ENCODE measurements at regions not wholly inside any gene's neighbourhood (a gene's known extent, or its start where the extent isn't known, plus 50 kb on each side); places are given as distances from the start of the nearest gene placed in this dataset.
"Not testable (repeated sequence)": the region's sequence is repeated elsewhere in the genome, so short reads cannot be mapped to it uniquely, and the experiment has no call there.

DNA sequence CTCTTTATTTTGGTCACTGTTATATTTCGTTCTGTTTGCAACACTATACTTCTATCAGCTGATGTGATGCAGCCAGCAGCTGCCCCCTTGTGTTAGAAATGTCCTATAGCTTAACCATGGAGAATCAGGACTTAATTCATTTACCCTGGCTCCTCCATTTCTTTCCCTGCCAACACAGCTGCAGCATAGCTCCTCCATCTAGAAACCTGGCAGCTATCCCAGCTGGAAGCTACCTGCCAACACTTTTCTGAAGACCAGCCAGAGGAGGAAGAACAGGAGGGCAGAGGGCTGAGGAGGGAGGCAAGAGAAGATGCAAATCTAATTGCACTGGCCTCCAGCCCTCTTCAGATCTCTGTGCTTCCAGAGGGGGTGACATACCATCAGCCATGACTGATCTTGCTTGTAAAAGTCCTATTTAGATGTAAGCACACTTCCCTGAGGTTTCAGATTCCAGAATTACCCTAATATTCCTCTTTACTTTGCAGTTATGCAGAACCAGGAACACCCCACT lies 156.8 kb upstream of the TMEM260 start:
- FAIRE-seq = no peak

DNA sequence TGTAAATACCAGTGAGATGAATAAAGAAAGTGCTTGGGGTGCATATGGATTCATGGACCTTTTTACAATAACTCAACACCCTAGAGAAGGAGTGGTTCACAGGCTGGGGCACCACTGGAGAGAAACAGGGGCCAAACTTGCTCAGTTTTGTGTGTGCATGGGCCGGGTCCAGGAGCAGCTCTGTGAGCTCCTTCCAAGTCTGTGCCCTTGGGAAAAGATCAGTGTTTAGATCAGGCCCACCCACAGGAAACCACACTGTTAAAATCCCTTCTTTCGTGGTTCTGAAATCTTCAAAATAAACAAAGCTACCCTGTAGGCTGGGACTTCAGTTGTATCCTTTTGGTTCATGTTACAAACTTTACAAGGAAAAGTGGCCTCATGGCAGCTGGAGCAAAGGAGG lies 156.1 kb upstream of the TMEM260 start:
- FAIRE-seq = no peak

GRCh38 chr14:56431013-56431412 lies 148.6 kb upstream of the TMEM260 start:
- FAIRE-seq = no peak

GRCh38 chr14:56449670-56450213 lies 129.9 kb upstream of the TMEM260 start:
- no peak for FAIRE-seq

DNA sequence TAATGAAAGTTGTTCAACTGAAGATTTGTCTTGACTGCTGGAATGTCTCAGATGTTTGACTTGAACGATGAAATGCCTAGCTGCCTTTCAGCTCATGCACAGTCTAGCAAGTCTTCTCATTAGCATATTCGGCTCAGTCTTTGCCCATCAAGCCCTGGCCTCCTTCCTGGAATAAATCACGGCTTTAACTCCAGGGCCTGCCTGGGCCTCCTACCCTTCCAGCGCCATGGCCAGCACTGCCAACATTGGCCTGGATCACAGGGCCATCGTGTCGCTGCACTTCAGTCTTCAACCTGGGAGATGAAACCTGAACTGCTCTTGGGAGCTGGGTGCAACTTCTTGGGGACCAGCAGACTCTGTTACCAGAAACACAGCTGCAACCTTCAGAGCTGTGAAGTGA lies 126.7 kb upstream of the TMEM260 start:
- no peak for FAIRE-seq

DNA sequence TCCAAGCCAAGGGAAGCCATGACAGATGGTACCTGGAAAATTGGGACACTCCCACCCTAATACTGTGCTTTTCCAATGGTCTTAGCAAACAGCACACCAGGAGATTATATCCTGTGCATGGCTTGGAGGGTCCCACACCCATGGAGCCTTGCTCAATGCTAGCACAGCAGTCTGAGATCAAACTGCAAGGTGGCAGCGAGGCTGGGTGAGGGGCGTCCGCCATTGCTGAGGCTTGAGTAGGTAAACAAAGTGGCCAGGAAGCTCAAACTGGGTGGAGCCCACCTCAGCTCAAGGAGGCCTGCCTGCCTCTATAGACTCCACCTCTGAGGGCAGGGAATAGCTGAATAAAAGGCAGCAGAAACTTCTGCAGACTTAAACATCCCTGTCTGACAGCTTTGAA lies 124.9 kb upstream of the TMEM260 start:
- FAIRE-seq = not testable (repeated sequence)

- peak; percentile 84 for FAIRE-seq
Measured at GRCh38 chr14:56460469-56460868, 119.1 kb upstream of the TMEM260 start.

GRCh38 chr14:56461276-56462275 lies 118.0 kb upstream of the TMEM260 start:
- FAIRE-seq = no peak

DNA sequence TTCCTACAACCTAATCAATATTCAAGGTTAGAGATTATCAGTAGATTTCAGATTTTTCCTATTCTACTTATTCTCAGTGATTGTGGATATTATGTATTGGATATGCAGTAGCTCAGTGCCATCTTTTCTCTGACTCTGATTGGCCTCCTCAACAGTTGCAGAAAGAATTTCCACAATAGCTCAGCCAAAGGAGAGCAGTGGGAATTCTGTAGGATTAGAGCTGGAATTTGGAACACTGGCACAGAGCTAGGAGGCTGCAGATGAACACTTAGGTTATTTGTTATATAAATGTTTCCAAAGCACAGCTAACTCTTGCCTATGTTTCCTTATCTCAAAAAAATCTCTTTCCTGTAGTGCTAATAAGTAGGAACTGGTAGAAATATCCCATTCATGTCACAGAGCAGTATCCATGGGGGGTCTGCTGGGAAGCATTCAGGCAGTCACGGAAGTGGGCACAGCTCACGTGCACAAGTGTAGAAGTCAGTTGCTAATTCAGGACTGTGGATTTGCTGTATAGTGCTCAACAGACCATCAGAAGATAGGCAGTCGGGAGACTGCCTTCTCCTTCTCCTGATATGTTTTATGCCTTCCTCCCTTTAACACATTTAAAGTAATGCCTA lies 116.2 kb upstream of the TMEM260 start:
- no peak for FAIRE-seq

DNA sequence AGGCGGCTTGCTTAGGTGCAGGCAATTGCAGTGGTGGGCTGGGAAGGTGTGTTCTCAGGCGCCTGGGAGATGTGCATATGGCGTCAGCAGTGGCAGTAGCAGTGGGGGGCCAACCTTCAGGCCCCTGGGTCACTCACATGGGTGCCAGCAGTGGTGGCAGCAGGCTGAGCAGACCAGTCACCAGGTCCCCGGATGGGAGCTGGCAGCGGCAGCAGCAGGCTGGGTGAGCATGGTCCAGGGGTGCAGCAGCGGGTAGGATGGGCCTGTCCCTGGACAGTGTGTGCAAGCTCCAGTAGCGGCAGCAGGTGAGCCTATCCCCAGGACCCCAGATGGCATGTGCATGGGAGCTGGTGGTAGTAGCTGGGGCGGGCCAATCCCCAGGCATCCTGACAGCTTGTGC lies 108.5 kb upstream of the TMEM260 start:
- no peak for FAIRE-seq

DNA sequence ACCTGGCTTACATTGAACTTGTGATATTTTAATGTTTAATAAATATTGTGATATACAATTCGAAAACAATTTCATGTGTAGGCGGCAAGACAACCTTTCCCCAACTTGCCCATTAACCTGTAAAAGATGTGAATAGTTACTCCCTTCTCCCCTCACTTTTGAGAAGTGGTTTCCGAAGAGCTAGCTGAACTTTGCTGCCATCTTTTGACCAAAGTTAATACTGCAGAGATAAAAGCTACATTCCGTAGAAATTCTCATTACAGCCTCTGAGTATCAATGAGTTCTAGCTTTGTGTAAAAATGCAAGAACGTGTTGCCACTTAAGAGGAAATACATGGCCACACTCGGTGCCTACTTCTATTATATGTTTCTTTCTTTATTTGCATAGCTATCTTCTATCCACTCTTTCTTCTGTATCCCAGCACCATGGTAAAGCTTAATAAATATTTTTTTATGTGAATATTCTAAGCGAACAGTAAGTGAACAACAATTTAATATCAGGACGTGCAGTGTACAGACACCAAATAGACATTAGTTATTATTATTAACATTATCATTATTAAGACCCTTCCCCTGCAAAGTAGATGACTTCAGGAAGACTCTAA lies 105.1 kb upstream of the TMEM260 start:
- FAIRE-seq = peak; percentile 96

DNA sequence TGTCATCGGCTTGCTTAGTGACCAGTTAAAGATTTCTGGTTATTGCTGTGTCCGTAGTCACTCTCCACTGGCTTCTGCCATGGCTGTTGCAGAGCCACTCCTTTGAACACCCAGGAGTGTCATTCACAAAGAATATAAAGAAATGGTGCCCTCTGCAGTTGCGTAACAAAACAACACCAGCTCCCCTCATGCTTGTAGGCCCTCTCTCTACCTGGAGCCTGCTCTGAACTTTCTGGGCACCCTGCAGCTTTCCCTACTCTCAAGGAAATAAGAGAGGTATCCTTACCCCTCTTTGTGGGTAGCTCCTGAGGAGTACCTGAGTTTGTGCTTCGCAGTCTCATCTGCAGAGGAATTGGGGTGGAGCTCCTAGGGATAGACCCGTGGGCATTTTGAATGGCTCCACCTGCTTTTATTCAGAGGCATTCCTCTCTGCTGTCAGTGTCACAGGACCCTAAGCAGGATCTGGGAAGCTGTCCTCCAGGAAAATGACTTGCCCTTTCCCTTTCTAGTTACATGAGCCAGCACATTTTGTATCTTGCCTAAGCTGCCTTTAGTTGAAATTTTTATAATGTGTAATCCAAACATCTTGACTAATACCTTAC lies 97.2 kb upstream of the TMEM260 start:
- no peak for FAIRE-seq

- peak; percentile 83 for FAIRE-seq
Measured at GRCh38 chr14:56487090-56487667, 92.4 kb upstream of the TMEM260 start.

GRCh38 chr14:56487761-56488160 lies 91.8 kb upstream of the TMEM260 start:
- no peak for FAIRE-seq

GRCh38 chr14:56488306-56488705 lies 91.3 kb upstream of the TMEM260 start:
- no peak for FAIRE-seq

GRCh38 chr14:56490379-56490778 lies 89.2 kb upstream of the TMEM260 start:
- FAIRE-seq = peak; percentile 92

- FAIRE-seq = peak; percentile 92
Measured at GRCh38 chr14:56491299-56492285, 88.0 kb upstream of the TMEM260 start.

GRCh38 chr14:56494167-56494566 lies 85.4 kb upstream of the TMEM260 start:
- FAIRE-seq = no peak

- no peak for FAIRE-seq
Measured at GRCh38 chr14:56498112-56498511, 81.5 kb upstream of the TMEM260 start.

DNA sequence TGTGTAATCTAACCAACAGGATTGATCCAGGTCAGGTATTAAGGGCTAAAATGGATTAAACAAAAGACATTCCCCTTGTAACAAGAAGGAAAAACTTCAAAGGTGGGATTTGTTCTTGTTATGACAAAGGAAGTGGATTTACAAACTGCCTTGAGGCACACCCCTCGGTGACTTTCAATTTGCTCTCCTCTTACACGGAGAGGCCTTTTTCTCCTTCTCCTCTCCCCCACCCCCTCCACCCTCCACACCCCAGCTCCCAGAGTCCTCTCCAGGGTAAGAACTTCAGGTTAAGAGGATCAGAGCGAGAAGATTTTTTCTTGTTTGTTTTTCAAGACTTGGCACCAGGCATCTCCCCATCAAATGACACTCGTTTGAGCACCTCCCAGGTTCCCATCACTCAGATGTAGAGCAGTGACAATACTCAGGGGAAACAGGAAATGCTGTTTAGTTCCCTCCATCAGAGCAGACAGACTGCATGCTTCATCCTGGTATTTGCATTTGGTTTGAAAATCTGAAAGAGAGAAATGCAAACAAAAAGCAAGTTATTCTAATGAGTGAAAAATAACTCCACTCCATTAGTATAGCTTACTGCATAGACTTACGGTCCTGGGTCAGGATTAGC lies 77.6 kb upstream of the TMEM260 start:
- no peak for FAIRE-seq

GRCh38 chr14:56505361-56505760 lies 74.2 kb upstream of the TMEM260 start:
- no peak for FAIRE-seq

All from G401.6 (cell line).